Stimulated activated CD4-positive, alpha-beta T cell treated with anti-CD3 and anti-CD28 coated beads, Interleukin-4, amount 100 ng/mL, for 48 hours (primary cell): ENCODE measurements at regions not wholly inside any gene's neighbourhood (a gene's known extent, or its start where the extent isn't known, plus 50 kb on each side); places are given as distances from the start of the nearest gene placed in this dataset.

Experiments
- DNase-seq, 2 donors: peaks; one replicate each; pipeline ENCODE4 v3.0.0-alpha.2; 2020; ENCODE audit warnings: low read depth in 2 of 2

DNA sequence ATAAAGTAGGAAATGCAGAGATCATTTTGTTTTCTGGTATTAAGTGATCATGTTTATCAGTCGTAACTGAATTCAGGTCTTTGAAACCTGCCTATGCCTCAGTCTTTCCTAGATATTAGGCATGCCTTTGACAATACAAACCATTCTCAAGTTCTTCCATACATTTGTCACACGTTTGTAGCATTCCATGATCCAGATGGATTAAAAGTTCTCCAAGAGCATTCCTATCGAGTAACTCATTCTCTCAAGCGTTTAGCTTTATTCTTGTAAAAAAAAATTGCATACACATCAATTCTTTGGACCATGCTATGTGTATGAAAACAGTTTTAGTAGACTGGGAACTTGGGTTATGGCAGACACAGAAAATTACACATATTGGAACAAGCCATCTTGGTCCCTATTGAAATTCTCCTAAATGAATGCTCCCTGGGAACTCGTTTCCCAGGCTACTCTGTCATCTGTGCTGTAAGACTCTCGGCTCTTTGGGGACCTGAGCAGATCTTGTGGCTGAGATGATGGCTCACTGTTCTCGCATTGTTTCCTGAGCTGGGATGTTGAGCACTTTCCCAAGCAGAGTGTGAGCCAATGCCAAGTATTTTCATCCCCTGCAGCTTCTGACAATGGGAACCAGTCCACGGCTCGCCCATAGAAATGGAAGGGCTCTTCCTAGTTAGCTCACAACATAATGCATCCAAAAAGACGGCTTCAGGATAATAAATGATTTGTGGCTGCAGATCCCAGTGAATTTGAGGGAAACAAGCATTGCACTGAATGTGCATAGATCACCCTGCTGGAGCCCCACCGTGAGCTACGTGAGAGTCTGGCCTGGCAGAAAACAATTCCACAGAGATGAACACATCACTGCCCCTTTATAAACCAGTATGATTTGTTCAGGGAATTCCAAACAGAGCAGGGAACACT, 230.2 kb downstream of the IRX1 start:
- no peak for DNase-seq

DNA sequence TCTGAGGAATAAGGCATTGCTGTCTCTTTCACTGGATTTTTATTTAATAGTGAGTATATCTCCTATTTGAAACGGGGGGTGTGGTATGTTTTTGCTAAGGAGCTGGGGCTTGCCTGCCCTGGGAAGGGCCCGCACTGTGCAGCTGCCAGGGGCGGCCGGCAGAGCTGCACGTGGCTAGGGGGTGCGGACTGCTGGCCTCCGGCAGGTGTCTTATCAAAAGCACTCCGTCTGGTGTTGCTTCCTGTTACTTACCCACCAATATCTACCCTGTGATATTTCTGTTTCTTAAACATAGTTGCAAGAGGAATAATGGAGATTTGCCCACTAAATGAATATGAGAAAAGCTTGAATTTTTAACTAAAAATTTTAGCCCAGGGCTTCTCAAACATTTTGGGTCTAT, 232.0 kb downstream of the IRX1 start:
- DNase-seq, result no peak

DNA sequence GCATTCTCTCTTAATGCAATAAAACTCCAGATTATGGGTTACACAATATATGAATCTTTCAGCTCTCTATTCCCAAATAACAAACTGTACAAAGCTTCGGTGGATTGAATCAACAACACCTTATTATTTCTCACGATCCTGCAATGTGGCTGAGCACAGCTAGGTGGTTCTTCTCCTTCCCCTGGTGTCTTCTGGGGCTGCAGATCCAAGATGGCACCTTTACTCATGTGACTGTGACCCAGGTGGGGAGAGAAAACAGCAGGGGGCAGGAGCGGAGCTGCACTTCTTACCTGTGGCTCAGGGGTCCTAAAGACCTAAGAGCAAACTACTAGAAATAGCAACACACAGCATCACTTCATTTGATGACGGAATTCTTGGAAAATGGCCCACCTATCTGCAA, 233.1 kb downstream of the IRX1 start:
- DNase-seq, result no peak

DNA sequence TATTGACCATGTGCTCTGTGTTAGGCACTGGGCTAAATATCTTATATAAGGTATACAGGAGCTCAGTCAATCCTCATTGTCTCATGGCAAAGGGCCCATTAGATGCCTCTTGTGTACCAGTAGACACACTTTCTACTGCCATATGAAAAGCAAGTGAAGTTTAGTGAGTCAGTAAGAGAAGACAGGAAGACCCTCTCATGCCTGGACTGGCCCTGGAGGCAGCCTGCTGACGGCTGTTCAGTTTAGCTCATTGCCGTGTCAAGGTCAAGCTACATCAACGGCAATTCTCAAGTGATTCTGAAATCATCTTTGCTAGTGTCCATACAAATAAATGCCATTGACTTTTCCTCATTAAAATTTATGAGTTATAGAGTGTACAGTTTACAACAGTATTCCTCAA, 237.9 kb downstream of the IRX1 start:
- DNase-seq, result no peak

DNA sequence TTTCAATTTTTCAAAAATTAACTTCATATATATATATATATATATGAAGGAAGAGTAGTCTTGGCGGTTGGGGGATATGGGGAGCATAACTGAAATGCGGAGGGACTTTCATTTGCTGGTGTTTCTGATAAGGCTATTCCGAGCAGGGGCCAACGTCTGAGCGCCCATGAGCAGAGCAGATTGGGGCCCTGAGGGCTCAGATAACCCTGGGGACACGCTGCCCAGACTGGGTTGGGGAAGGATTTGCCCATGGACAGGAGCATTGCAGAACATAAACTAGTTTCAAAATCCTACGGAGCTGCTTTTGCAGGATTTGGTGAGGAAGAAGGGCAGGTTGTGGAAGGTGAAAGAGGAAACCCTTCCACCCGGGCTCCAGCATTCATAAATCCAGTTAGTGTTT, 240.2 kb downstream of the IRX1 start:
- no peak for DNase-seq

DNA sequence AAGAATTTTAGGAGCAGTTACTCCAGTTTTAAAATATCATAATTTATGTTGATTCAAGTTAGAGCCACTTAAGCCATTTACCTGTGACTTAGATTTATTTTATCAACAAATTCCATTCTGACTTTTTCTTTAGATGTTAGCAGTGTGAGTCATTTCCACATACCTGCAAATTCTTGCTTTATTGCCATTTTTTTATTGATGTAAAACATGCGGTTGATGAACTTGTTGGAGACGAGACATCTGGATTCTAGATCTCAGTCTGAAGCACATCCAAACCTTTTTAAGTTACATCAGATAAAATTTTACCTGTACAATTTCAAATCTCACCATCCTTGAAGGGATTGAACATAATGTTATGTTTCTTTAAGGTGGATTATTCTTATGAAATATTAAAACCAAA, 240.9 kb downstream of the IRX1 start:
- DNase-seq, result no peak

DNA sequence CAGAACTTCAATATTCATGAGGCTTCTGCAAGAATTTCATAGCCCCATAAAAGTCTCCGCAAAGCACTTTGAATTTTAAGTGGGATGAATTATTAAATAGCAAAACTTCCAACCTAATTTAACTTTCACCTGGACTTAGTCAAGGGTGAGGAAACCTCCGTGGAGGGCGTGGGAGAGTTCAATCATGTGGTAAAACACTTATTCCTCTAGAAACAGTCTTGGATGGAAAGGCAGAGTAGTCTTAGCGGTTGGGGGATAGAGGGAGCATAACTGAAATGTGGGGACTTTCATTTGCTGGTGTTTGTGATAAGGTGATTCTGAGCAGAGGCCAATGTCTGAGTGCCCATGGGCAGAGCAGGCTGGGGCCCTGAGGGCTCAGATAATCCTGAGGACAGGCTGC, 241.9 kb downstream of the IRX1 start:
- DNase-seq, result no peak

DNA sequence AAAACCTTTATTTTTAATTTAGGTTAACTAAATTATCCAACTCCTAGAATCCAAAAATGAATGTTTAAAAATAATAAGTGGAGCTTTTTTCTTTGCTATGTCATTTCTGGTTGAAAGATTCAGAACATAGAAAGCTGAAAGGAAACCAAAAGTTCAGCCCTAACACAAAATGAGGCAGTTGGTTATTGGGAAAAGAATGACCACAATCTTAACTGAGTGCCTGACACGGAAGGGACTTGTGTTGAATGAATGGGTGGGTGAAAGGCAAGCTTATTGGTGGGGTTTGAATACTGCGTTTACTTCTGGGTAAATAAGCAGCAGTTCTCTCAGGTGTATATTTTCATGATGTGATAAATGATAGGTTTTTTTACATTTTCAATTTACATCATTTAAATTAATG, 243.5 kb downstream of the IRX1 start:
- no peak for DNase-seq

DNA sequence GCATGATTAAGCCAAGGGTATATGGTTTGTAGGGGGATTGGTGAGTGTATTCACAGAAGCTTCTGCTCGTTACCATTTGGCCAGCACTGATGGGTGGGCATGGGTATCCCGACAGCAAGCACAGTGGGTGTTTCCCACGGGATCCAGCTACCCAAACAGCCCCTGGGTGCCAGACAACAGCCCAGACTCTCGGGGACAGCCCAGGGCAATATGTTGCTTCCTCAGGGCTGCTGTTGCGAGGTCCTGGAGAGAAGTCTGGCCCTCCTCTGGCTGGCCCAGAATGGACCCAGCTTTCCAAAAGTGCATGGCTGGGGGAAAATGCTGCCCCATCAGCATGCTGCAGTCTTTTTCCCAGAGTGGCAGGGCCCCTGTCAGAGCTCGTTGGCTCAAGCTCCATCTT, 247.0 kb downstream of the IRX1 start:
- DNase-seq, result no peak

DNA sequence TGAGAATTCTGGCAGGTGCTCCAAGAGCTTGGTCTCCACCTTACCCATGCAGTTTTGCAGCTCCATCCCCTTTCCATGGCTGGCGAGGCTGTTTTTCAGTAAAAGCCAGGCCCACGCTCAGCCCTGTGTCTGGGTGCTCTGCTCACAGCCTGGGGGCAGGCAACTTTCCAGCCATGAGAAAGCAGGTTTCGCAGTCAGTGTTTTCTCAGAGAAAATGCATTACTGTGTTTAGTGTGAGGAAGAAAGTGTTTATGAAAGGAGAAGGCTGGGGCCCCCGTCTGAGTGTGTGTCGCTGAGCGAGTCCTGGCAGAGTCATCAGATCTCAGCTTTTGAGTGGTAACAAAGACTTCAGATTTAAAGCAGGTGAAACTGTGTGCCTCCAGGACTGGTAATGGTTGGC, 248.1 kb downstream of the IRX1 start:
- no peak for DNase-seq

DNA sequence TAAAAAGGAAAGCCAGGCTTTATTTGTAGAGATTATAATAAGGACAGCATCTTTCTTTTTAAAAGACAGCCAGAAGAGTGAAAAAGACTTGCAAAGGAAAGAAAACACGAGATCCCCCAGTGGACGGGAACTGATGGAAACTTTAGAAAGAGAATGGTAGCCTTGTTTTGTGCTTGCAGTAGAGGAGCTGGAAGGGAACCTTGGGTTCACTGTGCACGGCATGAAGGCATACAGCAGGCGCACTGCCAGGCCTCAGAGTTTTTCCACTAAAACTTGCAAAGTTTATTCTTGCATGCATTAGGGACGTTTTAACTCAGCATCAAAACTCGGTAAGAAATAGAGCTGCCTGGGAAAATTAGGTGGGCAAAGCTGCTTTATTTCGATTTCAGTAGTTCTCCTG, 248.6 kb downstream of the IRX1 start:
- no peak for DNase-seq

DNA sequence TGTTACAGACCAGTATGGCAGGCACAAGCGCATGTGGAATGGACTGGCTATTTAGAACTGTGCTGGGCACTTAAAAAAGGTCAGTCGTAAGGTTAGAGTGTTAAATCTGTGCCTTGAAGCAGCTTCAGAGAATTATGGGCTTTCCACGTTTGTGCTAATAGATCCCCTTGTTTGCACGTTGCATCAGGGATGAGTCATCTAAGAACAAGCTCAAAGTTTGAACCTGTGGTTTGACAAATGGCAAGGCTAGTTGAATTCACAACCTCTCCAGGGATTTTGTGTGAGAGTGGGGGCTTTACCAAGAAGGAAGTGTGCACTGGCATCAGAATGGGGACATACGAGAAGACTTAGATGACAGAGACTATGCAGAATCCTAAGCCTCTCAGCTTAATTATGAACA, 249.6 kb downstream of the IRX1 start:
- no peak for DNase-seq

DNA sequence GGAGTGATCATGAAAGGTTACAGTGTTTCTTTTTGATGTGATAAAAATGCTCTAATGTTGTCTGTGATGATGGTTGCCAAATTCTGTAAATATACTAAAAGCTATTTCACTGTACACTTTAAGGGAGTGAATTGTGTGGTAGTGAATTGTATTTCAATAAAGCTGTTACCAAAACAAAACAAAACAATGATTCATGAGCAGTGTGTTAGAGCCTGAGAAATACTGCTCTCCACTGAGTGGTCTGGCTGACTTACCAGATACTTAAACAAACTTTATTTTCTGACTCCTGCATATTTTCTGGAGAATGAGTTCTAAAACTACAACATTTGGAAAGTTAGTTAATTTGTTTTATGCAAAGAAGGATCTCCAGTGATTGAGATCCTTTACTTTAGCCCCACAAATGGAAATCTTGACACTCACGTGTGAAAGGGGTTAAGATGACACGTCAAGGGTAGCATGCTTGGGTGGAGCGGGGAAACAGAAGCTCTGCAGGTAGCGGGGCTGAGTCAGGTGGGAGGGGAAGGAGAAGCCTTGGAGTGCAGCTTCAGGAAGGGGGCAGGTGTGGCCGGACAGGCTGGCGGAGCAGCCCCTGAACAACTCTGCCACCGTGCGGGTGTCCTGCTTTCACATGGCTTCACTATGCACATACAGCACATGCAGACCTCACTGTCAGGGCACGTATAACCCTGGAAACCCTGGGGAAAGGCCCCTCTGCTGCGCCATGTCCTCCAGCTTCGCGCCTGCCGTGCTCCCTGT, 256.7 kb downstream of the IRX1 start:
- no peak for DNase-seq

DNA sequence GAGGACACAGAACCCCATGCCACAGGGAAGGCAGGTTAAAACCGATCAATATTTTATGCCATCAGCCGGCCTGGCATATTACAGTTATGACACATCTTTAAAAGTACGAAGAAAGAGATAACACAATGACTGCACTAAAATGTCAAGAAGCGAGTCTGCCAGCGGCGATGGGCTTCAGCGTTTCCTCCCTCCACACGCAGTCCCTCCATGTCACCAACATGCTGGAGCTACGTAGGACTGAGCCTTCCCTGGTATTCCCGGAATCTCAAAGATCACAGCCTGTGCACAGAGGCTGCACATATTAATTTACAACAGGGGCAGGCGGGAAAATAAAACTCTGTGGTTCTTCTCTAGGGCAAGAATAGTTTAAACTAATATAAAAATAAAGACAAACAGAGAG, 257.7 kb downstream of the IRX1 start:
- DNase-seq, result no peak

DNA sequence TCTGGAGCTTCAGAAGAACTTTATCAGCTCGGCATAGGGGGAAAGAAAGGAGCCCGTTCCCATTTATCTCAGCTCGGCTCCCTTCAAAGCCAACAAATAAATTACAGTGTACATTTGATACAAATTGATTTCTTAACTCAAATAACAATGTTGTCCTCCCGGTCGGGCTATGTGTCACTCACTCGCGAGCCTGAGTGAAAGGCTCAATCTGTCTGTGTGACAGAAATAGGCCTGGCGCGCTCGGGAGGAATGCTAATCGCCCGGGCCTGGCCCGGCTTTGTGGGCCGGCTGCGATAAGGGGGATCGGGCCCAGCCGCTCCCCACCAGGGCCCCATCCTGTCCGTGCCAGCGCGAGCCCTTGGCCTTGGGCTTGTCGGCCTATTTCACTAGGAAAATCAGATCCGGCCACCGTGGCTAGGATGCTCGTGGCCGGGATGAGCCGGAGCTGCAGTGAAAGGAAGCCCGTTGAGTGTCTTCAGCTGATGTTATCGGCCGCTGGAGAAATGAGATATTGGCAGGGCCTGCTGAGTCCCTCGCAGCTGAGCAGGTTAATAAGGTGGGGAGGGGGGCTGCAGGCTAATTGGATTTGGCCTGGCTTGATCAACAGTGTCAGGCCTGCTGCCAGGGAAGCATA, 258.7 kb downstream of the IRX1 start:
- no peak for DNase-seq

DNA sequence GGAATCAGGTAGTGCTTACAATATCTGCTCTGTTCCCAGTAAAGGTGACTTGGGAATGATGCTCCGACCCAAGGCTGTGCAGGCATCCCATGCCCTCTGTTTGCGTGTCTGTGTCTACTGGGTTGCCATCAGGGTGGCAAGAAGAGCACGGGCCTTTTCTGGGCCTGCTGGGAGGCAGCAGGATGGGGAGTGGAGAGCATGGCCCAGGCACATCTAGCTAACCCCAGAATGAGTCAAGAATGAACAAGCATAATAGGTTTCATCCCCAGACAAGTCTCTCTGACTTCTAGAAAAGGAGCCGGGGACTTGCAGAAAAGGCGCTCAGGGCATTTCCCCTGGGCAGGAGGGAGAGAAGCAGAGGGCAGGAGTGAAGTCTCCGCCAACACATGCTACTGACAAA, 260.4 kb downstream of the IRX1 start:
- no peak for DNase-seq

DNA sequence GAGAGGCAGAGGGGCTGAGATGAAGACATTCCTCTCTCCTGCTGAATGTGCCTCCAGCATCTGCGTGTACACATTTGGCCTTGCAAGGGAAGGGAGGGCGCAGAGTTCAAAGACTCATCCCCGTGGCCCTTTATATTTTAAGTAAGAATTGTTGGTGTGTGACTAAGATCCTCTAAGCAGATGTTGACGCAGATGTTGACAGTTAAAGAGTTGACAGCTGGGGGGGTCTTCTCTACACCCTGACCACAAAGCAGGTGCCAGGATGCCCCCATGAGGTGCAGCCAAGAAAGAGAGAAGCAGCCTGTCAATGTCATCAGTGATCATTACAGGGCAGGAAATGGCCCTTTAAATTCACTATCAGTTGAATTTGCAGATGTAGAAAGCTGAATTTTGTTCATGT, 262.9 kb downstream of the IRX1 start:
- DNase-seq, result no peak

DNA sequence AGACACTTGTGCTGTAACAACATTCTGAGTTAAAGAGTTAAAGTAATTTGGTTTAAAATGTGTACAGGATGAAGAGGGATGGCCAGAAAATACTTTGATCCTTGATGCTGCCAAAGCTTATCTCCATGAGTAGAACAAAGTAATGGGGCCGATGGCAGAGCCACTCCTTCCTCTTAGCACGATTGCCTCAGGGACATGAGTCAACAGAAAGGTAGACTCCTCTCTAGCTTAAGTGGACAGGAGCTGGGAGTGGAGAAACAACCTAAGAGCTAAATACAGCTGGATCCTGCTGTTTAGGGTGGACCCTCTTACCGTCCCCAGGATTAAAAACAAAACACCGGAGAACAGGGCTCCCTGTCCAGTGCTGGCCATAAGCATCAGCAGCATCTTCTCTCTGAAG, 267.3 kb downstream of the IRX1 start:
- no peak for DNase-seq

DNA sequence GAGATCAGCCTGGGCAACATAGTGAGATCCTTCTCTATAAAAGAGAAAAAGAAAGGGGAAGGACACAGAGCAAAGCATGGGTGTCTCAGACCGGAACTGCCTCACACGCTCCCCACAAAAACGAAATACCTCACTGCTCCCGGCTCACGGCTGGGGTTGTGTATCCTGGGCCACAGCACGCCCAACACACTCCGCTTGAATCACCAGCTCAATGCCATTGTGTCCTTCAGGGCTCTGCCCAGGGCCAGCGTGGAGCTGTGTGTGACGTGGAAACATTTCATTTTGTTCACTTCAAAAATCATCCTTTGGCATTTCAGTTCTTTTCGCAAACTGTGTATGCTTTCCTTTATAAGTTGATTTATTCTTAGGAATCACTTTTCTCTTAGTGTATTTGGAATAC, 279.5 kb downstream of the IRX1 start:
- no peak for DNase-seq

DNA sequence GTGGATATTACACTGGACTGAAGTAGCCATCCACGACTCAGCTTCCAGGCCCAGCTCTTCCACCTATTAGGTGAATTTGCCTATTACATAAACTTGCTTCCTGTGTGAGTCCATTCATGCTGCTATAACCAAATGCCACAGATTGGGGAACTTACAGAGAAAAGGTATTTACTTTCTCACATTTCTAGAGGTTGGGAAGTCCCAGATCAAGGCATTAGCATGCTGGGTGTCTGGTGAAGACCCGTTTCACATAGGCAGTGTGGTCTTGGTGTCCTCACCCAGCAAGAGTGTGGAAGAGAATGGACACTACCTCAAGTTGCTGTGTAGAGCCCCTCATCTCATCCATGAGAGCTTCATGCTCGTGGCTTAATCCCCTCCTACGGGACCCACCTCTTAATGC, 282.6 kb downstream of the IRX1 start:
- DNase-seq, result no peak

DNA sequence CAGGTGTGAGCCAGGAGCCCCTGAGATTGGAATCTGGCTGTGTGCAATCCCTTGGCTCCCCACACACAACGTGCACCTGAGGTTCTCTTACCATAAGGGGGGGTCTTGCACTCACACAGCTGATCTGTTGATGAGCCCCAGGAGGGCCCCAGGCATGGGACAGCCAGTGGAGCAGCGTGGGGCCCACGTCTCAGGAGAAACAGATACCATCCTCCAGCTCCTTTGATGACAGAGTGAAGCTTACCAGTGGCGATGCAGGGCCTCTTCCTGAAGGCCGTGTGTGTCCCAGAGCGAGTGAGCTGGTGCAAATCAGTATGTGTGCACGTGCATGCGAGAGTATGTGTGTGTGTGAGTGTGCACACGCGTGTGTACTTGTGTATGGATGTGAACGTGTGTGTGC, 287.4 kb downstream of the IRX1 start:
- DNase-seq, result no peak

DNA sequence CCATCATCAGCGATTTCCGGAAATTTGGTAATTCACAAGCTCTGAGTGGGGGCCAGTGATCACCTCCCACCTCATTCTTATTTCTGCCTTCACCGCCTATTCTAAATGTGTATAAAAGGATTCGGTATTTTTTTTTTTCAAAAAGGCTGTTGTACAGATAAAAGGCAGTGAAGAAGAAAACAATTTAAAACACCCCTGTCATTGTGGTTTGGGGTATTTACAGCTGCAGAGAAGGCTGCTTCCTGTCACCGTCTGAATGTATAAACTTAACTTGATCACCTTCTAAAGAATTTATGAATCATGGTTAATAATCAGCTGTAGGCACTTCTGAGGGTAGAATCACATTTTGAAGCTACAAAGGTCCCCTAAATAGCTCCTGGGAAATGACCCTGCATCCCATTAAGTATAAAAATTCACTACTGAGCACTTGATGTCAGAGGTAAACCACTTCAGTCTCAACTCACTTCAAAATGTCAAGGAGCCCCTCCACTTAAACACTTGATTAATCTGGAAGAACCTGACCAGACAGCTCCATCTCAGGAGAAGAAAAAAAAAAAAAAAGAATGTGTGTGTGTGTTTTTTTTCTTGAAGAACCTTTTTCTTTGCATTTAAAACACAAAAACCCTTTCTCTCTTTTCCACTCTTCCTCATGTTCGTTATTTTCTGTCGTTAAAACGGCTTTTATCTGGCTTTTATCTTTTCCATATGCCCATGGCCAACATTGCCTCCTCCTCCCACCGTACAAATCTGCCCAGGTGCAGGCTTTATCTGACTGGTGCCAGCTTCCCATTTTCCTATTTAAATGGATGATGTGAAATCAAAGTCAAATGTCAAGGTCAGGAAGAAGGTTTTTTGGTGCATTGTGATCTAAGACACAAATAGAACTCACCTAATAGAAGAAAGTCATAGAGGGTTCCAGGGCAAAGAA, 291.2 kb downstream of the IRX1 start:
- DNase-seq, result no peak
